Kidney (tissue), 13 donors: ENCODE measurements at regions not wholly inside any gene's neighbourhood (a gene's known extent, or its start where the extent isn't known, plus 50 kb on each side); places are given as distances from the start of the nearest gene placed in this dataset.

Experiments used
- DNase-seq, 5 donors: peaks; one replicate each; pipeline ENCODE4 v3.0.0-alpha.2; 2013 to 2020
- FAIRE-seq: peaks from 2 replicates; lab custom pipeline; 2012; peaks lifted over from hg19 to GRCh38; lab: Jason Lieb, UNC
- H3K27ac ChIP-seq, 2 donors: one replicate each; pipeline ENCODE4 v1.7.0; 2013; ENCODE audit warnings: low read depth in 2 of 2, low read length in 2 of 2, inconsistent platforms in 1 of 2
- H3K27me3 ChIP-seq: one replicate; pipeline ENCODE4 v1.7.1; 2013; ENCODE audit warnings: low read length, inconsistent platforms; ENCODE audit not compliant: control insufficient read depth, insufficient read depth
- H3K36me3 ChIP-seq, 3 donors: one replicate each; pipeline versions ENCODE4 v1.7.0 to v1.7.1; 2013; ENCODE audit warnings: low read length in 3 of 3, control low read depth in 1 of 3, inconsistent platforms in 1 of 3; ENCODE audit not compliant: insufficient read depth in 3 of 3, control insufficient read depth in 2 of 3
- H3K4me1 ChIP-seq, 3 donors: one replicate each; pipeline versions ENCODE4 v1.7.0 to v1.7.1; 2013; ENCODE audit warnings: low read length in 3 of 3, inconsistent platforms in 1 of 3, low read depth in 1 of 3; ENCODE audit not compliant: control insufficient read depth in 2 of 3, insufficient read depth in 2 of 3
- H3K4me3 ChIP-seq, 3 donors: one replicate each; pipeline versions ENCODE4 v1.7.0 to v1.8.1; 2013; ENCODE audit warnings: low read length in 3 of 3, control low read depth in 1 of 3, inconsistent platforms in 1 of 3
- H3K9ac ChIP-seq, 3 donors: one replicate each; pipeline versions ENCODE4 v1.7.0 to v1.7.1; 2013; ENCODE audit warnings: low read length in 3 of 3, control low read depth in 1 of 3, inconsistent platforms in 1 of 3
- H3K9me3 ChIP-seq, 3 donors: one replicate each; pipeline versions ENCODE4 v1.7.0 to v1.7.1; 2013; ENCODE audit warnings: low read length in 3 of 3, control low read depth in 1 of 3, inconsistent platforms in 1 of 3; ENCODE audit not compliant: control insufficient read depth in 2 of 3, insufficient read depth in 1 of 3
- CTCF ChIP-seq: IDR thresholded peaks from 3 replicates; pipeline ENCODE4 v1.5.1; 2012; ENCODE audit warnings: mild to moderate bottlenecking, moderate library complexity, borderline replicate concordance; ENCODE audit not compliant: insufficient read depth; ENCODE audit errors: extremely low read depth
- intact Hi-C: fragments of 100-400 bp; cut with DNase I; formaldehyde crosslinking; loops from one replicate; pipeline ENCODE4 v1.11.1; 2022
- donor health status: control.
- donor health status: control.
- donor health status: control.
- donor health status: control.
- donor health status: control.
- donor health status: DM: yes; HTN: yes; CAD: no.
- donor health status: Normal renal cell carcinoma (clear cell type).

- Histone ChIP-seq H3K4me1 (peaks cover 0 to 7% (median 0%) of the 10 kb centered on the region in 3 donors), H3K27ac (peak overlapping the region in 1 of 2 donors; percentile 41), H3K27me3 (no peaks in the 10 kb centered on the region), H3K4me3 (no peak overlapping the region), H3K9ac (no peak overlapping the region), H3K9me3 (no peaks in the 10 kb centered on the region), H3K36me3 (no peaks in the 10 kb centered on the region)
- FAIRE-seq (no peak), DNase-seq (no peak)
- intact Hi-C loops = no loop called here
- TF ChIP-seq CTCF = no peak
These were observed 266.4 kb upstream of the DMRT1 start for GRCh38 chr9:575139-575538.

- no peak for TF ChIP-seq CTCF
- Histone ChIP-seq H3K27me3 (no peaks in the 10 kb centered on the region), H3K27ac (no peak overlapping the region), H3K36me3 (no peaks in the 10 kb centered on the region), H3K4me3 (no peak overlapping the region), H3K4me1 (peaks cover 0 to 16% (median 0%) of the 10 kb centered on the region in 3 donors), H3K9me3 (no peaks in the 10 kb centered on the region), H3K9ac (no peak overlapping the region)
- no peak for FAIRE-seq
- no peak for DNase-seq
- intact Hi-C loops = no loop called here
These were observed 260.7 kb upstream of the DMRT1 start for GRCh38 chr9:580652-581342.

- Histone ChIP-seq H3K9ac (no peak overlapping the region), H3K27me3 (no peaks in the 10 kb centered on the region), H3K4me1 (peaks cover 0 to 16% (median 0%) of the 10 kb centered on the region in 3 donors), H3K4me3 (no peak overlapping the region), H3K27ac (peak overlapping the region in 1 of 2 donors; percentile 49), H3K9me3 (no peaks in the 10 kb centered on the region), H3K36me3 (no peaks in the 10 kb centered on the region)
- peak; percentile 28 for TF ChIP-seq CTCF
- intact Hi-C loops = no loop called here
- DNase-seq = no peak
- FAIRE-seq = no peak
These were observed 259.6 kb upstream of the DMRT1 start for GRCh38 chr9:581673-582497.
